HG03354 (cell line): ENCODE measurements at regions not wholly inside any gene's neighbourhood (a gene's known extent, or its start where the extent isn't known, plus 50 kb on each side); places are given as distances from the start of the nearest gene placed in this dataset.

Experiments
- ATAC-seq: cut with Tn5 transposase; IDR thresholded peaks from one replicate; pipeline ENCODE4 v1.9.1; 2021; ENCODE audit warnings: mild to moderate bottlenecking; ENCODE audit not compliant: unreplicated experiment, poor library complexity, severe bottlenecking

GRCh38 chr13:80048802-80049201, 292.1 kb downstream of the SPRY2 start:
- ATAC-seq: peak; percentile 99

DNA sequence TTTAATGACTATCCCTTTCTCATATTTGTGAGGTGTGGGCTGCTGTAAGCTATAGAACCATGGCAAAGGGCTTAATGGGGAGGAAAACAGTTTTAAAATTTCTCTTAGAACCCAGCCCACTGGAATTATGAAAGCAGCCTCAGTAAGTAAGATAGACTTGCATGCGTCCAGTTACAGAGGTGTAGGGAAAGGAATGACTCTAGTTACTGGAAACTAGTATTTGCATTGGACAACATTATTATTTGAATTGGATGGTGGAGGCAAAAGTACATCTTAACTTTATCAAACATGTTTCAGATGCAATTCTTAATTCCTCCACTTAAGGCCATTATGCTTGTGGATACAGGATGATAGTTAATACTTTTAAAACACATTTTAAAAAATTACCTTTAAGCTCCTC, 292.9 kb downstream of the SPRY2 start:
- ATAC-seq: peak; percentile 2

GRCh38 chr13:80047406-80047805, 293.5 kb downstream of the SPRY2 start:
- no peak for ATAC-seq

DNA sequence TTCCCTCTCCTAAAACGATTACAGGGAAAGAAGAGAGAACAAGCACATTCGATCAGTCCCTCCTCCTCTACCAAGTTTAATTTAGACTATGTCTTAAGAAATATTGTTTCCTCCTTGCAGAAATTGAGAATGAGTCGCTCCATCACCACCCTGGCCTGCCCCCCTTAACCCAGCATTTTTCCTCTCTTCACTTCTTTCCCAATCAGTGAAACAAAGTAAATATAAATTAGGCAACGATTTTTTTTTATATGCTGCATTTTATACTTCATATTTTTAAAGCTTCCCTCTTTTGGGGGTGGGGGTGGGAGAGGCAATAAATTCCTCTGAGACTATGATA, 300.0 kb downstream of the SPRY2 start:
- no peak for ATAC-seq

GRCh38 chr13:80040196-80040980, 300.5 kb downstream of the SPRY2 start:
- no peak for ATAC-seq

GRCh38 chr13:80039000-80039399, 301.9 kb downstream of the SPRY2 start:
- ATAC-seq: peak; percentile 79

DNA sequence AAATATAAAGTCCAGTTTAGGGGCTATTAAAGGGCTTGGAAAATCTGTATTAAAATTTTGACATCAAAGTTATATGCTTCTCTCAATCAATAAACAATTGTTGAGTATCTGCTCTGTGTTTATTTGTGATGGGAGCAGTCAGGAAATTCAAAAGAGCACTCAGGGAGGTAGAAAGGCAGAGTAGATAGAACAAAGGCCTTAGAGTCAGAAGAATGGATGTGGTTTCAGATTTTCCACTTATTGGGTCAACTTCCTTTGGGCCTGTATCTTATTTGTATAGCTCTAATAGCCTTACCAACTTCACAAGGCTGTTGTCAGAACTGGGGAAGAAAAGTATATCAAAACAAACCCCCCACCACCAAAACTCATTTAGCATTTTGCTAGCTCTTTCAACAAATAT, 302.6 kb downstream of the SPRY2 start:
- ATAC-seq: no peak

DNA sequence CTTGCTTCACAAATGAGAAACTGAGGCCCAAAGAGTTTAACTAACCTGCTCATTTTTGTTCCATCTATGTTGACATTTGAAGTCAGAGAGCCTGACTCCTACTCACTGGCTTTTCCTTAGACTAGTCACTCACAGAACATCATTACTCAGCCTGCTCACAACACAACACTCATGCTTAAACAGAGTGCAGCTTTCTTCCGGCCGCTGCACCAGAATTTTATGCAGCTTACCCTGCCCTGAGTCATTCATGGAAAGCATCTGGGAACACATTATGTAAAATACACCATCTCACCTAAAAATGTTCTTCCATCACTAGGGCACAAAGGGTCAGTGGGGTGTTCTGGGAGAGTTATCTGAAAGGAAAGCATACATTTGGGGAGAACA, 303.4 kb downstream of the SPRY2 start:
- no peak for ATAC-seq

DNA sequence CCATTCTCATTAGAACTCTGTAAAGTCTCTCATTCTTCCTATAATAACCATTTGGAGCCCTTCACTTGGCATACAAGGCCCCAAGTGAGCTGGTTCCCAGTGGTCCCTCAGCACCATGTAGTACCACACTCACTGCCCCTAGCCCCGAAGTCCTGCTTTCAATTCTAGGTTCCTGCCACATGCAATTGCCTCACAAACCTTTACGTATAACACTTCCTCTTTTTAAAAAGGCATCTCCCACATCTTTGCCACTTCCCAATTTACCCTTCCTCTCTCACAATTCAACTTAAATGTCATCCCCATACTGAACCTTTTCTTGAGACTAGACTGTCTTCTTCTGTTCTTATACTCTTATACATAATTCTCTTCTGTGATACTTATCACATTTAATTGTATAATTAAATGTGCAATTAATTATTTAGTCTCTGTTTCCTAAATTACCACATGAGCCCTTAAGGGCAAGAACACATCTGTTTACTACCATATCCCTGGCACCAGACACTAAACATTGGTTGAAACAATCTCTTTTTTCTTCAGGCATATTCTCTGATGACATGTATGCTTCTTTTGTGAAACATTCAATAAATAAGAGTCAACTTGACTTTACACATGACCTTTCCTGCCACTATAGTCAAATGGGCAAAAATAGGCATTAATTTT, 304.0 kb downstream of the SPRY2 start:
- ATAC-seq: peak; percentile 50

DNA sequence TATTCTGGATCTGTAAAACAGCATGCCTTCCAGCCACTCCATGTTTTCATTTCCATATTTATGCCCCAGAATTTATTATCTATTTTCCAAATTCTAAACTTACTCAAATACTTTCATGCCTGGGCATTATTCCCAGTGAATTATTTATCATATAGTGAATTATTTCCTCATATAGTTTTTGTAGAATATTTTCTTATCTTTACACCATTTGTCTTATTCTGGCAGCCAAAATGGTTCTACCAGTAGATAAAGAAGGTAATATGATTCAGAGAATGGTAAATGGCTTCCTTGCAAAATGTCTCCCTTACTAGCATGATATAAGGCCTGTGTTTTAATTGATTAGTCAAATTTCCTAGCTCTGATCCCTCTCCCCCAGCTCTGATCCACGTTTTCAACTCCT, 305.8 kb downstream of the SPRY2 start:
- no peak for ATAC-seq

DNA sequence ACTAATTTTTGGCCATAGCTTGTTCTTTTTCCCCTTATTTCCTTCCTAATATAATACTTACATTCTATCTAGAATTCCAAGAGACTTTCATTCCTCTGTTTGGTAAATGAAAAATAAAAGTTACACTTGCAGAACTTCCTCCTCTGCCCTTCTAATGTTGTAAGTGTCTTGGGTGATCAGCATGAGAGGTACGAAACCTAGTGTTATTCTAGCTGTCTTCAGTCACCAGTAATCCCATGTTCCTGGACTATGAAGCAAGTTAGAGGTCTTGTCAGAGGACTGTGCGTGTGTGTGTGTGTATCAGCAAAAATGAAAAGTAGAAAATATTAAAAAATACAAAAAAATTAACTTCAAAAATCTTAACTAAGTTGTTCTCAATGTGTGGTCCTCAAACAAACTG, 307.0 kb downstream of the SPRY2 start:
- ATAC-seq: no peak

DNA sequence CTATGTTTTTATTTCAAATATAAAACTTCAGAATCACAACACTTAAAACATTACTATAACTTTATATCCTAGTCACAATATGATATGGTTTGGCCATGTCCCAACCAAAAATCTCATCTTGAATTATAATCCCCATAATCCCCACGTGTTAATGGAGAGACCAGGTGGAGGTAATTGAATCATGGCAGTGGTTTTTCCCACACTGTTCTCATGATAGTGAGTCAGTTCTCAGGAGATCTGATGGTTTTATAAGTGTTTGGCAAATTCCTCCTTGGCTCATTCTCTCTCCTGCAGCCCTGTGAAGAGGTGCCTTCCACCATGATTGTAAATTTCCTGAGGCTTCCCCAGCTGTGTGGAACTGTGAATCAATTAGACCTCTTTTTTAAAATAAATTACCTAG, 307.6 kb downstream of the SPRY2 start:
- no peak for ATAC-seq

DNA sequence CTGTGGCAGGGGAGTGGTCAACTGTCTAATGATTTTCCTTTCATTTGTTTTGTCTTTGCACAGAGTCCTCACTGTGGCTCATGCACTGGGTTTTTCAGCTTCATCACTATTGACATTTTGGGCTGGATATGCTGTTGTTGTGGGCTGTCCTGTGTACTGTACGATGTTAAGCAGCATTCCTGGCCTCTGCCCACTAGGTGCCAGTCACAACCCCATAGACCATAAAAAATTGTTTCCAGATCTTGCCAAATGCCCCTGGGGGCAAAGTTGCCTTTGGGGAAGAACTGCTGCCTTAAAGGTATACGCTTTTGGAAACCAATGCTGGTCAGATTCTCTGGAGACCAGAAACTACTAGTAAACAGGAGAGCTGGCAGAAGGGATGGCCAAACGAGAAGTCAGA, 310.4 kb downstream of the SPRY2 start:
- ATAC-seq: peak; percentile 66

- no peak for ATAC-seq
Observed at GRCh38 chr13:80029170-80029569, 311.8 kb downstream of the SPRY2 start.

DNA sequence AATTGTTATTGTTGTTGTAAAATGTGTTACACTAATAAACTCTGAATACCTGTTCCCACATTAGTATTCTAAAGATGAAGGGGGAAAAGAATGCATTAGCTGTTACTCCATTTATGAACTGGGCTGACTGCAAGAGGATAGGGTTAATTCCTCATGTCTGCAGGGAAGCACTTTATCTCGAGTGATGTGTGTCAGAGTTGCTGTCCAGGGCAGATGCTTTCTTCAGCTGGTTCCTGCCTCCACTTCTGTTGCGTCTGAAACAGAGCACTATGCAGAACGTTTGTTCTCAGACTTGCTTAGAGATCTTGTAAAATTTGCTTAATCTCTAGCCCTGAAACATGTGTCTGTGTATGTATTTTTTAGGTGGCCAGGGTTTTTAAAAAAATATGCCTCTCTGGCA, 318.8 kb downstream of the SPRY2 start:
- no peak for ATAC-seq

- peak; percentile 70 for ATAC-seq
Observed at GRCh38 chr13:80012251-80012650, 328.7 kb downstream of the SPRY2 start.

DNA sequence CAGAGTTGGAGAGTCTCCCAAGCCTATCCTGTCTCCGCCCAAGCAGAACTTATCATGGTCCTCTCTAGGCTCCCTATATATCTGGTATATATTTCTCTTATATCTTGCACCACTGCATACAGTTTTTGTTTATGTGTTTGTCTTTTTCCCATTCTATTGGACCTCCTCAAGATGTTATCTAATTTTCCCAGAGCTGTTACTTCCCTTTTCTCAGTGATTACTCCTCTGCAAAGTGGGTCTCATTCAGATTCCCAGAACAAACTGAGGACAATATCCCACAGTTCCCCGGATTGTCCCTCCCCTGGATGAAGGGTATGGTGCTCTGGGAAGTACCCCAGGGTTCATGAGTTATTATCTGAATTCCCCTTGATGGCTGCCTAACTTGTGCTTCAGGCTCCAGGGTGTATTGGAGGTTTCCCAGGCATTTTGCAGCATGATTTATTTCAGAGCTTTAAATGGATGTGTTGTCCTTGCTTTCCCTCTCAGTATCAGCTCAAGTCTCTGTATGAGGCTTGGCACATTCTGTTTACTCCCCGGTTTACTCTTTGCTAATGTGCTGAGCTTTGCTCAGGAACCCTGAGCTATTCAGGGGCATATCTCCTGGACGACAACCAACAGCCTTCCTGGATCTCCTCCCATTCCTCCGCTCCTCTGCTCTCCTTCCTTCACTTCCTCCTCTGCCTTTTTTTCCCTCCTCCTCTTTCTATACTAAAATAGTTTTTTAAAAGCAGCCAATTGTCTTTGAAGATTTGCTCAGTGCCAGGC, 329.3 kb downstream of the SPRY2 start:
- ATAC-seq: no peak

DNA sequence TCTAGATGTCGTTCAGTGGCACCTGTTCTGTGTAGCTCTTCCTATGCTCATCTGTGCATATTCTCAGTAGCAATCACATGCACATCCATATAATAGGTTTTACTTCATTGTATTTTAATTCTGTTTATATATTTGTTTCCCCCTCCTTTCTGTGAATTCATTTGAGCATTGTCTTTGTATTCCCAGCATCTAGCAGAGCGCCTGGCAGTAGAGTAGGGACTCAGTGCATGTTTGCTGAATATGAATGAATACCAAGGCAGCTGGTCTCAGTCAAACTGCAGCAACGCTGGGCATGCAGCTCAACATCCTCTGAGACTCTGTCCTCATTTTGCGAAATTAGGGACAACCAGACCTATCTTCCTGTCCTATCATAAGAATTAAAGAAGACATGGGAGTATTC, 330.1 kb downstream of the SPRY2 start:
- ATAC-seq: no peak

- ATAC-seq: no peak
Observed at GRCh38 chr13:80010286-80010831, 330.6 kb downstream of the SPRY2 start.

DNA sequence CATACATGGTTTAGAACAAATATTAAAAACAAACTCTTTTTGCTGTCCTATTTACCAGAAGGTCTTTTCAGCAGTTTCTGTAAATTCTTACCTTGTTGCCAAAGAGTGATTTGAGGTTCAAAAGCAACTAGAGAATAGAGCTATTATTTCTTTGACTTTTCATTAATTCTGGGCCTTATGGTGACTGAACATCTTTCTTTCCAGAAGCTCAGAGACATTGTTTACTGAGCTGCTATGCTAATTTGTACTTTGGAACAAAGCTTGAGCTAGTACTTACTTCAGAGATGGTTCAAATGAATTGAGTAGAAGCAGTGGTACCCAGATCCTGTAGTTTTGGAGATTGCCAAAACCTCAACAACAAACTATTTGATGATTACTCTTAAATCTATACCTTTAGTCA, 331.2 kb downstream of the SPRY2 start:
- ATAC-seq: no peak

DNA sequence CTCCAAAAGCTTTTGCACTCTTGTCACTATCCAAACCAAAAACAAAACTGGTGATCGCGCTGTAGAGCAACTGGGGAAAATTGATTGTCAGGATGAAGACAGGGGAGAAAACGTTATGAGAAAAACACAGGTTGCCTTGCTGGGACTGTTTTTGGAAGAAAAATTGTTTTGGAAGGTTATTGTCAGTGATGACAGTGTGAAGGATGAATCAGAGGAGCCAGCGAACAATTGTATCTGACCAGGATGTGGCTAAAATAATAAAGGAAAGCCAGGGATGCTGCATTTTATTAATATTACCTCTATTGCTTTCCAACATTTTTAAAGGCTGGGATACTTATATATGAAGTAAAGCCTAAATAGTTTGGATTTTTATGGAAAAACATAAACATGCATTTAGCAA, 334.0 kb downstream of the SPRY2 start:
- no peak for ATAC-seq
